ENCODE measurements at regions not wholly inside any gene's neighbourhood (a gene's known extent, or its start where the extent isn't known, plus 50 kb on each side); places are given as distances from the start of the nearest gene placed in this dataset.

GRCh38 chr17:13117616-13118015, 99.8 kb upstream of the ELAC2 start:
- Histone ChIP-seq H4K20me1 (ENCODE audit: low read depth, low read length) (no peaks in the 10 kb centered on the region), H3K9ac (ENCODE audit: low read length) (no peak overlapping the region), H3K27me3 (ENCODE audit: low read length) (no peaks in the 10 kb centered on the region), H3F3A (ENCODE audit: insufficient read depth) (no peaks in the 10 kb centered on the region), H3K4me2 (ENCODE audit: low read depth, low read length, poor library complexity, severe bottlenecking) (no peak overlapping the region), H3K79me2 (ENCODE audit: insufficient read depth, low read length) (no peaks in the 10 kb centered on the region), H3K9me2 (replicated peaks; ENCODE audit: insufficient read depth, low read length) (no peaks in the 10 kb centered on the region), H3K36me3 (ENCODE audit: low read length) (no peaks in the 10 kb centered on the region), H3K27ac (ENCODE audit: low read depth, low read length) (no peak overlapping the region), H3K4me3 (ENCODE audit: insufficient read depth, low read length, poor library complexity, severe bottlenecking) (no peak overlapping the region), H3K9me3 (ENCODE audit: insufficient read depth, low read length) (no peaks in the 10 kb centered on the region), H2AFZ (ENCODE audit: low read depth, low read length, severe bottlenecking) (no peak overlapping the region)
- TF ChIP-seq CTCF (IDR thresholded peaks at IDR 0.05; ENCODE audit: insufficient read depth, low read length, poor library complexity, severe bottlenecking): no peak
- no peak for TF ChIP-seq EZH2phosphoT487 (conservative IDR thresholded peaks at IDR 0.05; ENCODE audit: low read length)

- no peaks in the 10 kb centered on the region for H3K36me3 ChIP-seq (ENCODE audit: low read length)
- H3K4me3 ChIP-seq (ENCODE audit: insufficient read depth, low read length, poor library complexity, severe bottlenecking): no peak overlapping the region
- H2AFZ ChIP-seq (ENCODE audit: low read depth, low read length, severe bottlenecking): no peak overlapping the region
- no peaks in the 10 kb centered on the region for H3K79me2 ChIP-seq (ENCODE audit: insufficient read depth, low read length)
- no peaks in the 10 kb centered on the region for H3F3A ChIP-seq (ENCODE audit: insufficient read depth)
- H3K9me3 ChIP-seq (ENCODE audit: insufficient read depth, low read length): no peaks in the 10 kb centered on the region
- H3K27me3 ChIP-seq (ENCODE audit: low read length): no peaks in the 10 kb centered on the region
- no peak overlapping the region for H3K9ac ChIP-seq (ENCODE audit: low read length)
- no peaks in the 10 kb centered on the region for H3K9me2 ChIP-seq (replicated peaks; ENCODE audit: insufficient read depth, low read length)
- H3K27ac ChIP-seq (ENCODE audit: low read depth, low read length): no peak overlapping the region
- no peak for TF ChIP-seq EZH2phosphoT487 (conservative IDR thresholded peaks at IDR 0.05; ENCODE audit: low read length)
- peak; percentile 43 for TF ChIP-seq CTCF (IDR thresholded peaks at IDR 0.05; ENCODE audit: insufficient read depth, low read length, poor library complexity, severe bottlenecking)
- H3K4me2 ChIP-seq (ENCODE audit: low read depth, low read length, poor library complexity, severe bottlenecking): no peak overlapping the region
- H4K20me1 ChIP-seq (ENCODE audit: low read depth, low read length): no peaks in the 10 kb centered on the region
These were observed 96.8 kb upstream of the ELAC2 start for GRCh38 chr17:13114601-13115031.

GRCh38 chr17:13113821-13114525, 96.1 kb upstream of the ELAC2 start:
- H3K4me2 ChIP-seq (ENCODE audit: low read depth, low read length, poor library complexity, severe bottlenecking): no peak overlapping the region
- no peak for TF ChIP-seq EZH2phosphoT487 (conservative IDR thresholded peaks at IDR 0.05; ENCODE audit: low read length)
- TF ChIP-seq CTCF (IDR thresholded peaks at IDR 0.05; ENCODE audit: insufficient read depth, low read length, poor library complexity, severe bottlenecking): no peak
- no peak overlapping the region for H3K4me3 ChIP-seq (ENCODE audit: insufficient read depth, low read length, poor library complexity, severe bottlenecking)
- no peaks in the 10 kb centered on the region for H3F3A ChIP-seq (ENCODE audit: insufficient read depth)
- no peaks in the 10 kb centered on the region for H3K9me2 ChIP-seq (replicated peaks; ENCODE audit: insufficient read depth, low read length)
- no peaks in the 10 kb centered on the region for H3K79me2 ChIP-seq (ENCODE audit: insufficient read depth, low read length)
- no peak overlapping the region for H3K9ac ChIP-seq (ENCODE audit: low read length)
- H3K36me3 ChIP-seq (ENCODE audit: low read length): no peaks in the 10 kb centered on the region
- no peak overlapping the region for H2AFZ ChIP-seq (ENCODE audit: low read depth, low read length, severe bottlenecking)
- no peaks in the 10 kb centered on the region for H4K20me1 ChIP-seq (ENCODE audit: low read depth, low read length)
- H3K27ac ChIP-seq (ENCODE audit: low read depth, low read length): no peak overlapping the region
- no peaks in the 10 kb centered on the region for H3K9me3 ChIP-seq (ENCODE audit: insufficient read depth, low read length)
- H3K27me3 ChIP-seq (ENCODE audit: low read length): no peaks in the 10 kb centered on the region

Data from SU-DHL-6 (cell line).